ENCODE measurements at regions not wholly inside any gene's neighbourhood (a gene's known extent, or its start where the extent isn't known, plus 50 kb on each side); places are given as distances from the start of the nearest gene placed in this dataset.

- 83% methylated on average over 8 of the region's 8 CpGs for WGBS
- ATAC-seq = no peak
Measured at GRCh38 chrX:9087271-9088040, 53.5 kb upstream of the FAM9B start.

GRCh38 chrX:9088896-9089295, 55.0 kb upstream of the FAM9B start:
- ATAC-seq (no peak), DNase-seq (no peak)
- intact Hi-C loops (cut with DNase I) = no loop called here
- Histone ChIP-seq H3K4me3 (ENCODE audit: low read length) (no peak overlapping the region), H3K27ac (ENCODE audit: low read length) (no peak overlapping the region), H3K9me3 (ENCODE audit: control insufficient read depth, low read length) (no peaks in the 10 kb centered on the region), H3K27me3 (ENCODE audit: control insufficient read depth, insufficient read depth) (no peaks in the 10 kb centered on the region), H3K4me1 (ENCODE audit: control insufficient read depth, insufficient read depth, low read length) (peaks cover 1% of the 10 kb centered on the region)
- 83% methylated on average over 2 of the region's 2 CpGs for WGBS

More at GRCh38 chrX:9087271-9088040, 53.5 kb upstream of the FAM9B start:
- Histone ChIP-seq H3K4me3 (ENCODE audit: low read length) (no peak overlapping the region), H3K27me3 (ENCODE audit: control insufficient read depth, insufficient read depth) (no peaks in the 10 kb centered on the region), H3K4me1 (ENCODE audit: control insufficient read depth, insufficient read depth, low read length) (peaks cover 1% of the 10 kb centered on the region), H3K9me3 (ENCODE audit: control insufficient read depth, low read length) (no peaks in the 10 kb centered on the region), H3K27ac (ENCODE audit: low read length) (no peak overlapping the region)
- intact Hi-C loops (cut with DNase I) = no loop called here
- no peak for DNase-seq

- H3K27me3 ChIP-seq (ENCODE audit: control insufficient read depth, insufficient read depth) = no peaks in the 10 kb centered on the region
- ATAC-seq (no peak), DNase-seq (no peak)
- no peaks in the 10 kb centered on the region for H3K9me3 ChIP-seq (ENCODE audit: control insufficient read depth, low read length)
- H3K27ac ChIP-seq (ENCODE audit: low read length) = no peak overlapping the region
- no peak overlapping the region for H3K4me3 ChIP-seq (ENCODE audit: low read length)
- intact Hi-C loops (cut with DNase I) = no loop called here
- H3K4me1 ChIP-seq (ENCODE audit: control insufficient read depth, insufficient read depth, low read length) = peaks cover 1% of the 10 kb centered on the region
- WGBS = 83% methylated on average over 1 of the region's 1 CpG
Measured at GRCh38 chrX:9090766-9091165, 56.8 kb upstream of the FAM9B start.

GRCh38 chrX:9091258-9091657, 57.3 kb upstream of the FAM9B start:
- no peaks in the 10 kb centered on the region for H3K9me3 ChIP-seq (ENCODE audit: control insufficient read depth, low read length)
- H3K27me3 ChIP-seq (ENCODE audit: control insufficient read depth, insufficient read depth) = no peaks in the 10 kb centered on the region
- H3K4me3 ChIP-seq (ENCODE audit: low read length) = no peak overlapping the region
- WGBS = 86% methylated on average over 4 of the region's 4 CpGs
- peaks cover 1% of the 10 kb centered on the region for H3K4me1 ChIP-seq (ENCODE audit: control insufficient read depth, insufficient read depth, low read length)
- DNase-seq = no peak
- no peak for ATAC-seq
- no peak overlapping the region for H3K27ac ChIP-seq (ENCODE audit: low read length)
- intact Hi-C loops (cut with DNase I) = no loop called here

GRCh38 chrX:9102956-9103355, 69.0 kb upstream of the FAM9B start:
- Histone ChIP-seq H3K9me3 (ENCODE audit: control insufficient read depth, low read length) (no peaks in the 10 kb centered on the region), H3K4me1 (ENCODE audit: control insufficient read depth, insufficient read depth, low read length) (no peaks in the 10 kb centered on the region), H3K27ac (ENCODE audit: low read length) (no peak overlapping the region), H3K27me3 (ENCODE audit: control insufficient read depth, insufficient read depth) (no peaks in the 10 kb centered on the region), H3K4me3 (ENCODE audit: low read length) (no peak overlapping the region)
- intact Hi-C loops (cut with DNase I) = no loop called here
- DNase-seq = no peak
- WGBS = 57% methylated on average over 4 of the region's 4 CpGs
- ATAC-seq = no peak

GRCh38 chrX:9108054-9108453, 74.1 kb upstream of the FAM9B start:
- no peak overlapping the region for H3K4me3 ChIP-seq (ENCODE audit: low read length)
- ATAC-seq (no peak), DNase-seq (no peak)
- 72% methylated on average over 1 of the region's 1 CpG for WGBS
- no peaks in the 10 kb centered on the region for H3K4me1 ChIP-seq (ENCODE audit: control insufficient read depth, insufficient read depth, low read length)
- no peaks in the 10 kb centered on the region for H3K9me3 ChIP-seq (ENCODE audit: control insufficient read depth, low read length)
- intact Hi-C loops (cut with DNase I) = no loop called here
- H3K27ac ChIP-seq (ENCODE audit: low read length) = no peak overlapping the region
- no peaks in the 10 kb centered on the region for H3K27me3 ChIP-seq (ENCODE audit: control insufficient read depth, insufficient read depth)

- intact Hi-C loops (cut with DNase I) = no loop called here
- Histone ChIP-seq H3K4me3 (ENCODE audit: low read length) (no peak overlapping the region), H3K27ac (ENCODE audit: low read length) (no peak overlapping the region), H3K27me3 (ENCODE audit: control insufficient read depth, insufficient read depth) (no peaks in the 10 kb centered on the region), H3K9me3 (ENCODE audit: control insufficient read depth, low read length) (no peaks in the 10 kb centered on the region), H3K4me1 (ENCODE audit: control insufficient read depth, insufficient read depth, low read length) (no peaks in the 10 kb centered on the region)
- no peak for ATAC-seq
- WGBS = 79% methylated on average over 5 of the region's 5 CpGs
- no peak for DNase-seq
Measured at GRCh38 chrX:9110808-9111207, 76.9 kb upstream of the FAM9B start.

GRCh38 chrX:9114245-9114644, 80.3 kb upstream of the FAM9B start:
- Histone ChIP-seq H3K27ac (ENCODE audit: low read length) (no peak overlapping the region), H3K4me3 (ENCODE audit: low read length) (no peak overlapping the region), H3K27me3 (ENCODE audit: control insufficient read depth, insufficient read depth) (no peaks in the 10 kb centered on the region), H3K9me3 (ENCODE audit: control insufficient read depth, low read length) (no peaks in the 10 kb centered on the region), H3K4me1 (ENCODE audit: control insufficient read depth, insufficient read depth, low read length) (no peaks in the 10 kb centered on the region)
- 93% methylated on average over 2 of the region's 2 CpGs for WGBS
- intact Hi-C loops (cut with DNase I) = no loop called here
- no peak for ATAC-seq
- no peak for DNase-seq

- no peak for ATAC-seq
- no peaks in the 10 kb centered on the region for H3K27me3 ChIP-seq (ENCODE audit: control insufficient read depth, insufficient read depth)
- no peak overlapping the region for H3K27ac ChIP-seq (ENCODE audit: low read length)
- H3K4me1 ChIP-seq (ENCODE audit: control insufficient read depth, insufficient read depth, low read length) = no peaks in the 10 kb centered on the region
- 83% methylated on average over 1 of the region's 1 CpG for whole genome bisulfite sequencing
- H3K9me3 ChIP-seq (ENCODE audit: control insufficient read depth, low read length) = no peaks in the 10 kb centered on the region
- intact Hi-C loops (cut with DNase I) = no loop called here
- no peak overlapping the region for H3K4me3 ChIP-seq (ENCODE audit: low read length)
- no peak for DNase-seq
Measured at GRCh38 chrX:9117851-9118250, 83.9 kb upstream of the FAM9B start.

GRCh38 chrX:9122519-9123245, 88.8 kb upstream of the FAM9B start:
- H3K27ac ChIP-seq (ENCODE audit: low read length) = no peak overlapping the region
- WGBS = 77% methylated on average over 6 of the region's 6 CpGs
- no peak overlapping the region for H3K4me3 ChIP-seq (ENCODE audit: low read length)
- DNase-seq = no peak
- no peaks in the 10 kb centered on the region for H3K27me3 ChIP-seq (ENCODE audit: control insufficient read depth, insufficient read depth)
- no peaks in the 10 kb centered on the region for H3K9me3 ChIP-seq (ENCODE audit: control insufficient read depth, low read length)
- no peaks in the 10 kb centered on the region for H3K4me1 ChIP-seq (ENCODE audit: control insufficient read depth, insufficient read depth, low read length)
- intact Hi-C loops (cut with DNase I) = no loop called here
- ATAC-seq = no peak

GRCh38 chrX:9127986-9128385, 94.1 kb upstream of the FAM9B start:
- Histone ChIP-seq H3K4me3 (ENCODE audit: low read length) (no peak overlapping the region), H3K27ac (ENCODE audit: low read length) (no peak overlapping the region), H3K9me3 (ENCODE audit: control insufficient read depth, low read length) (no peaks in the 10 kb centered on the region), H3K27me3 (ENCODE audit: control insufficient read depth, insufficient read depth) (no peaks in the 10 kb centered on the region), H3K4me1 (ENCODE audit: control insufficient read depth, insufficient read depth, low read length) (no peaks in the 10 kb centered on the region)
- 76% methylated on average over 6 of the region's 6 CpGs for WGBS
- ATAC-seq (no peak), DNase-seq (no peak)
- intact Hi-C loops (cut with DNase I) = no loop called here
